NB4 (cell line): ENCODE measurements at regions not wholly inside any gene's neighbourhood (a gene's known extent, or its start where the extent isn't known, plus 50 kb on each side); places are given as distances from the start of the nearest gene placed in this dataset.

ENCODE experiments used
- CTCF ChIP-seq: IDR thresholded peaks from one replicate; pipeline ENCODE4 v1.5.1; 2012; ENCODE audit warnings: low read depth, low read length
- MAX ChIP-seq: IDR thresholded peaks from 2 replicates; pipeline ENCODE4 v1.6.1; 2011; ENCODE audit warnings: low read depth, low read length
- POLR2A ChIP-seq: IDR thresholded peaks from 2 replicates; pipeline ENCODE4 v1.6.1; 2011; ENCODE audit warnings: mild to moderate bottlenecking; ENCODE audit not compliant: insufficient read length; ENCODE audit errors: extremely low read depth

GRCh38 chr6:168784426-168784825 lies 343.4 kb downstream of the SMOC2 start:
- TF ChIP-seq CTCF (no peak), POLR2A (no peak), MAX (no peak)
